HUES6 (cell line): ENCODE measurements at regions not wholly inside any gene's neighbourhood (a gene's known extent, or its start where the extent isn't known, plus 50 kb on each side); places are given as distances from the start of the nearest gene placed in this dataset.

Experiments used
- H3K27ac ChIP-seq: 2 replicates; pipeline ENCODE4 v1.7.0; 2013; ENCODE audit warnings: low read depth, mild to moderate bottlenecking, low read length, inconsistent platforms
- H3K27me3 ChIP-seq: 2 replicates; pipeline ENCODE4 v1.6.1; 2013; ENCODE audit warnings: low read length; ENCODE audit not compliant: control insufficient read depth, insufficient read depth
- H3K36me3 ChIP-seq: 2 replicates; pipeline ENCODE4 v1.6.1; 2013; ENCODE audit warnings: low read length; ENCODE audit not compliant: control insufficient read depth, insufficient read depth
- H3K4me1 ChIP-seq: 2 replicates; pipeline ENCODE4 v1.6.1; 2013; ENCODE audit warnings: low read length; ENCODE audit not compliant: control insufficient read depth, insufficient read depth
- H3K4me3 ChIP-seq: 2 replicates; pipeline ENCODE4 v1.5.1; 2013; ENCODE audit warnings: low read depth, low read length
- H3K9ac ChIP-seq: one replicate; pipeline ENCODE4 v1.6.1; 2013; ENCODE audit warnings: mild to moderate bottlenecking, low read length
- H3K9me3 ChIP-seq: 2 replicates; pipeline ENCODE4 v1.6.1; 2013; ENCODE audit warnings: low read depth, low read length; ENCODE audit not compliant: control insufficient read depth, insufficient read depth

DNA sequence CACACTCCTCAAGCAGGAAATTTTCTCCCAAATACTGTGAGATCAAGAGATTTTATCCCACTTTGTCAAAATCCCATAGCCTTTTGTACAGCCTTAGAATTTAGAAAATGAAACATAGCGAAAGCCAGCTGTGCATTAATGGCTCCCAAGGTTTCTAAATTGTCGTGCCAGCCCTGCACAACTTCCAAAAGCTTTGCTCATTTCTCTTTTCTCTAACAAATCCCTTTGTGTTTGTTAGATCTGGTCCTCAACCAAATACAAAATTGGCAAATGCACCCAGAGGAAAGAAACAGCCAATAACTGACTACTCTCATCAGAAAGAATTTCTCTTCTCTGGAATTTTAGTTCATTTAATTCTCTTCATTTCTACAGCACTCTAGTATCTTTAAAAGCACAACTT is 361.1 kb downstream of the INSIG2 start:
- Histone ChIP-seq H3K27me3 (no peaks in the 10 kb centered on the region), H3K27ac (no peak overlapping the region), H3K4me1 (peaks cover 6% of the 10 kb centered on the region; the same call in 1 of the 2 replicates), H3K36me3 (no peaks in the 10 kb centered on the region), H3K9ac (no peak overlapping the region), H3K4me3 (no peak overlapping the region), H3K9me3 (no peaks in the 10 kb centered on the region)

DNA sequence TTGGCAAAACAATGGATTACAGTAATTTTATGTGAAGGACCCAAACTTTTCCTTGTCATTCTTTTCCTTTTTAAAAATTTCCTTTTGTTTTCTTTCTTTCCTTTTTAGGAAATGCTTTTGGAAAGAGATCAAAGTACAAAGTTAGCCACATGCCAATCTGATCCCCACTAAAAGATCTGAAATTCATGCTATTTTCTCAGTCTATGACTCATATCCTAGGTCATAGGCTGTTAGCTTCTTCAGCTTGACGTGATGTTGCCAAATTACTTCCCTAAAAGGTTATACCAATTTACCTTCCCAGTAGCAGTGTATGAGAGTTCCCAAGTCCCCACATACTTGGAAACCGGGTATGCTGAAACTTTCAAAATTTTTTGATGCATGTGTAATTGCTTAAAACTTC is 355.3 kb downstream of the INSIG2 start:
- H3K27ac ChIP-seq = no peak overlapping the region
- H3K4me3 ChIP-seq = no peak overlapping the region
- peaks cover 14% of the 10 kb centered on the region for H3K4me1 ChIP-seq
- H3K27me3 ChIP-seq = no peaks in the 10 kb centered on the region
- H3K9me3 ChIP-seq = no peaks in the 10 kb centered on the region
- H3K36me3 ChIP-seq = no peaks in the 10 kb centered on the region
- no peak overlapping the region for H3K9ac ChIP-seq

DNA sequence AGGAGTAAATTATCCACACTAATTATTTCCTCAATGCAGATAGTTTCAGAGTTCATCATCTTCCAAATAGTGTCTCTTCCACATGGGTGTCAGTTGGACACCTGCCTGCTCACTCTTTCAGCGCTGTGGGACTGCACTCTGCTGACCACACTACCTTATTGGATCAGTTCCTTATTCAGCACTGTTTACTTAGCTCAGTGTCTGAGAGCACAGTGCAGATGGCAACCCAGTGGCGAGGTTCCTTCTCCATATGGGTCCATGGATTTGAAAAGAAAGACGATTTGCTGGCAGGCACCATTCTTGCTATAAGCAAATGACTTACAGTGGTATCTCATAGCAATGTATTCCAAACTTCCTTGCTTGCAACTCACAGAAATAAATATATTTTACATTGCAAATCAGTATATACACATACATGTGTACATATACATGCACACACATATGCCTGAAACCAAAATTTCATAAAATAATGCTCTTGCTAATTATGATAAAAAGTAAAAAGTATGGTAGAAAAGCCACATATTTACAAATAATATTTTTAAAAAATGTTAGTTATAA is 354.8 kb downstream of the INSIG2 start:
- H3K9me3 ChIP-seq = no peaks in the 10 kb centered on the region
- no peak overlapping the region for H3K4me3 ChIP-seq
- no peaks in the 10 kb centered on the region for H3K27me3 ChIP-seq
- H3K36me3 ChIP-seq = no peaks in the 10 kb centered on the region
- H3K4me1 ChIP-seq = peaks cover 14% of the 10 kb centered on the region
- H3K27ac ChIP-seq = no peak overlapping the region
- no peak overlapping the region for H3K9ac ChIP-seq

DNA sequence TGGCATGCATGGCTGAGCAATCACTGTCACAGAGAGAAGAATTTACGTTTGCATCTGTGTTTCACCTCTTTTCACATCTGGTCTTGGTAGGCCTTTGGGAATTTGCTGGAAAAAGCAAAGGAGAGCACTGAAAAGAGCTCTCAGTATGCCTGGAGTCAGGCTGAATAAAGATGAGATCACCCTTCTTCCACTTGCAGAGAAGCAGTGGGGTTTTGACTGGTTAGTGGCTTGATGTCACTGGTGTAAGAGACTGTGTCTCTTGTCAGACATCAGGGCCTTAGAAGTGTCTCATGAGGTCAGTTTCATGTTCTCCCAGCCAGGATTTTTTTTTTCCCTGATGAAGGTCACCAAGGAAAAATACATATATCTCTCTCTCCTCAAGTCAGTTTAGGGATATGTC is 353.8 kb downstream of the INSIG2 start:
- no peak overlapping the region for H3K27ac ChIP-seq
- no peaks in the 10 kb centered on the region for H3K36me3 ChIP-seq
- peaks cover 14% of the 10 kb centered on the region for H3K4me1 ChIP-seq
- H3K4me3 ChIP-seq = no peak overlapping the region
- H3K9me3 ChIP-seq = no peaks in the 10 kb centered on the region
- H3K27me3 ChIP-seq = no peaks in the 10 kb centered on the region
- no peak overlapping the region for H3K9ac ChIP-seq

DNA sequence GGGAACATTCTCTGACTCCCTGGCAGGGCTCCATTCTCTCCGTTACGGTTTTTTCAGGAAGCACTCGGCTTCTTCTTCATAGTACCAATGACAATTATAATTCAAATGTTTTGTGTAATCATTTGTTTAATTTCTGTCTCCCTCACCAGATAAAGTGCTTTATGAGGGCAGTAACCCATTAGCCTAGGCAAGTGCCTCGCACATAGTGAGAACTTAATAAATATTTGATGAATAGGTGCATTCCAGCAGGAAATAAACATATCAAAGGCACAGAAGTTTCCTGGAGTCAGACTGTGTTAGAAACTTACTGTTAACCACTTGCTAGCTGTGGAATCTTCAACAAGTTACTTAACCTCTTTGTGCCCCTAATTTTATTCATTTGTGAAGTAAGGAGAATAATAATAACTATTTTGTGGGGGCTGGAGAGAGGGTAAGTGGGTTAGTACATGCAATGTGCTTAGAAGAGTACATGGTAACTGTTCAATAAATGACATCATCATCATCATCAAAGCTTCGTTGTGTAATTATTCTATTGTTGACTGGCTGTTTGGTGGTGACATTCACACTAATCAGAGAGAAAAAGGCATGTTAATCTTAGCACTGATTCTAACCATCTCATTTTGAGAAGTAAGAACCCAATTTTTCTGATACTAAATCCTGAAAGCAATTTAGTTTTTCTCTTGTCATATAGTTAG is 352.3 kb downstream of the INSIG2 start:
- Histone ChIP-seq H3K36me3 (no peaks in the 10 kb centered on the region), H3K9me3 (no peaks in the 10 kb centered on the region), H3K27ac (no peak overlapping the region), H3K4me1 (peaks cover 20% of the 10 kb centered on the region), H3K9ac (no peak overlapping the region), H3K27me3 (no peaks in the 10 kb centered on the region), H3K4me3 (no peak overlapping the region)

DNA sequence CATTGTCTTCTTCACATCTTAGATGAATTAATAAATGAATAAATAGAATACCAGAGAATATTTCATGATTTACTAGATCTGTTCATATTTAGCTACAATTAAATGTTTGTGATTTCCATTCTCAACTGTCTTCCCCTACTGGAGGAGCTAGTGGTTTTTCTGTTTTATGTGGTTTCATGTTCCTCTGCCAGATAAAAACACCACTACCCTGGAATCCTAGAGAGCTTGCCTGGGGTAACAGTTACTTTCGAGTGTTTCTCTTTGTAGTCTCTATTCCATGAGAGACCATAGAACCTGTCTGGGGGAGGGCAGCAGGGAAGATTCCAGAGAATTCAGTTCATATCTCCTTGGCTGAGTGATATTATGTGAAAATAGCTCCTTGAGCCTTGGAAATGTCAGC is 349.2 kb downstream of the INSIG2 start:
- no peak overlapping the region for H3K9ac ChIP-seq
- no peaks in the 10 kb centered on the region for H3K27me3 ChIP-seq
- no peaks in the 10 kb centered on the region for H3K36me3 ChIP-seq
- H3K27ac ChIP-seq = no peak overlapping the region
- no peak overlapping the region for H3K4me3 ChIP-seq
- peaks cover 20% of the 10 kb centered on the region for H3K4me1 ChIP-seq
- H3K9me3 ChIP-seq = no peaks in the 10 kb centered on the region

DNA sequence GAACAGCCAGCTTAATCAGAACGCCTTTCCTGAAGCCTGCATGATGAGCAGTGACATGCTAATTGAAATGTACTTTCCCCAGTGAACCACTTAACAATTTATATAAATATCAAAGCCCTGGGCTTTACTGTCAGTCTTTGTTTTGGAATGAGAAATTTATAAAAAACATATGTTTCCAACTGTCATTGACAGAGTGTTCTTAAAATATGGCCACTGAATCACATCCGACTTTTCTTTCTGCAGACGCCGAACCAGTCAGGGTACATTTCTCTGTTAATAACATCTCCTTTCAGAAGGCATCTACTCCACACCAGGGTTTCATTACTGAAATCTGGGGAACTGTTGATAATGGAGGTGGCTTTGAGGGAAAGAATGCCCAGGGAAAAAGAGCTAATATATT is 343.7 kb downstream of the INSIG2 start:
- Histone ChIP-seq H3K27ac (no peak overlapping the region), H3K9ac (no peak overlapping the region), H3K27me3 (no peaks in the 10 kb centered on the region), H3K4me3 (no peak overlapping the region), H3K9me3 (peaks cover 9% of the 10 kb centered on the region), H3K4me1 (peaks cover 12% of the 10 kb centered on the region; the same call in 1 of the 2 replicates), H3K36me3 (no peaks in the 10 kb centered on the region)

DNA sequence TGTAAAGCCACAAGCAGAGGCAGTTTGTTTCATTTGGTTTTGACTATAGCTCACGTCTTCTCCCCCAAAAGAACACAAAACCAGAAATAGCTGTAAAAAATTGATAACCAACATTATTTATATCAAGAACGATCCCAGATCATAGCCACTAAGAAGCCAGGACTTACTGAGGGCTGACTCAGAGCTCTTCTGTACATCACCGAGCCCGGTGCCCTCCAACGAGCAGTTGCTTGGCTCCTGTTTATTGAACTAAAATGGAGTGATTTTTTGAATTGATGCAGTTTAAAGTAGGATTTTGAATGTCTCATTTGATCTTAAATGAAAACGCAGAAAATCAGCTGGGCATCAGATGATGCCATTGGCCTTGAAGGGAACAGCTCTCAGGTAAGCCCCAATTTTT is 343.3 kb downstream of the INSIG2 start:
- no peak overlapping the region for H3K27ac ChIP-seq

DNA sequence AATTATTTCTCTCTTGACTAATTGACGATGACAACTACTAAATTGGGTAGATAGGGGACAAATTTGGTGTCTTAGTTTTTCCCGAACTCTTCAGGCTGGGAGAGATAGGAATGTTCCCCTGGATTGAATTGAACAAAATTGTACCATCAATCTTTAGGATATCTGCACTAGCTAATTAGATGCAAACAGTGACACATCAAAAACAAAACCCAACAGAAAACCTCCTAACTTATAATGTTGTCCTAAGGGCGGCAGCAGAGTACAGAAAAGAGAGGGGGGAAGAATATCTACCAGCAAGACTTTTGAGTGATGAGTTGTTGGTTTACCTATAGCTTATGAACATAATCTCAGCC is 342.9 kb downstream of the INSIG2 start:
- H3K27me3 ChIP-seq = no peaks in the 10 kb centered on the region
- no peaks in the 10 kb centered on the region for H3K36me3 ChIP-seq
- no peak overlapping the region for H3K27ac ChIP-seq
- peaks cover 12% of the 10 kb centered on the region; the same call in 1 of the 2 replicates for H3K4me1 ChIP-seq
- H3K9me3 ChIP-seq = peaks cover 9% of the 10 kb centered on the region
- no peak overlapping the region for H3K9ac ChIP-seq
- H3K4me3 ChIP-seq = no peak overlapping the region

More for the DNA sequence above, 343.3 kb downstream of the INSIG2 start:
- H3K4me3 ChIP-seq = no peak overlapping the region
- no peaks in the 10 kb centered on the region for H3K36me3 ChIP-seq
- peaks cover 9% of the 10 kb centered on the region for H3K9me3 ChIP-seq
- no peaks in the 10 kb centered on the region for H3K27me3 ChIP-seq
- no peak overlapping the region for H3K9ac ChIP-seq
- peaks cover 12% of the 10 kb centered on the region; the same call in 1 of the 2 replicates for H3K4me1 ChIP-seq

DNA sequence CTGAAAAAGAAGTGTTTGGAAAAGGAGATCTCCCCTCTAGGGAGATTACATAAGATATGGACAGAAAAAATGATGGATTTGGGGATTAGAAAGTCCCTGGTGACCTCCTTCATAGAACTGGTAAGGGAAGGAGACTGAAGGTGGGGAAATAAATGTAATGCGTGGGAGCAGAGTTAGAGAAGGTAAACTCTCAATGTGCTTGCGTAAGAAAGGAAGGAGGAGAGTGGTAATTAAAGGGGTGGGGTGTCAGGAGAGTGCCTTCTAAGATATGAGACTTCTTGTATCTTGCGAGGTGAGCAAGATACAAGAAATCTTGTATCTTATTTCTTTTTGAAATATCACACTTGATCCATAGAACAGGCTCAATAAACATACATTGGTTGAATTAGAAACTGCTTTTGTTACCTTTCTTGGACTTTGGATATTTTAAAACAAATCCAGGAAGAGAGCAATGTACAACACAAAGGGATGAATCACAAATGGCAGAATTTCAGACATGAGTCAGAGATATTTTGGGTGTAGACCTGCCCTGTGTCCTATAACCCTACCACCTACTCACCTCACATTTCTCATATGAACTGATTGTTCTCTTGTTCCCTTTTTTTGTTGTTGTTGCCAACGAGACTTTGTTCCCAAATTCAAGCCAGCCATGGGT is 342.4 kb downstream of the INSIG2 start:
- no peak overlapping the region for H3K9ac ChIP-seq
- H3K27me3 ChIP-seq = no peaks in the 10 kb centered on the region
- no peak overlapping the region for H3K27ac ChIP-seq
- H3K4me3 ChIP-seq = no peak overlapping the region
- no peaks in the 10 kb centered on the region for H3K36me3 ChIP-seq
- peaks cover 7% of the 10 kb centered on the region; the same call in 1 of the 2 replicates for H3K4me1 ChIP-seq
- peaks cover 9% of the 10 kb centered on the region for H3K9me3 ChIP-seq

DNA sequence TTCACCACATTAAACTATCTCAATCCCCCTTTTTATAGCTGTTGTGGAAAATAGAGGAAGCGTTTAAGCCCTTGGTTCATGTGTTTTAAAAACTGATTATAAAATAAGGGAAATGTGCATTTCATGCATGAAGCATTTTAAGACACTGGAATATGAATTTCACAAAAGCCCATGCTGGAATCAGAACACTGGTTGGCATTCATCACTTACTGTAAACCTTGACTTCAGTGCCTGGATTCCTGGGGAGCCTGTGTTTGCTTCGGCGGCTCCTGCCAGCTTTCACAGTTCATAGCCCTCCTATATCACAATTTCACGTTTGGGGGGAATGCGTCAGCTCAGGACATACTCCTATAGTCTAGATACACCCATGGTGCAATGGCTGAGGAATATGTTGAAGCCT is 336.9 kb downstream of the INSIG2 start:
- Histone ChIP-seq H3K27me3 (no peaks in the 10 kb centered on the region), H3K9ac (no peak overlapping the region), H3K9me3 (peaks cover 26% of the 10 kb centered on the region), H3K27ac (no peak overlapping the region), H3K4me1 (no peaks in the 10 kb centered on the region), H3K4me3 (no peak overlapping the region), H3K36me3 (no peaks in the 10 kb centered on the region)
